Activated CD8-positive, alpha-beta memory T cell treated with anti-CD3 and anti-CD28 coated beads, Interleukin-2, amount 50 U/mL, for 1 hour (primary cell): ENCODE measurements at regions not wholly inside any gene's neighbourhood (a gene's known extent, or its start where the extent isn't known, plus 50 kb on each side); places are given as distances from the start of the nearest gene placed in this dataset.
"Not testable (repeated sequence)": the region's sequence is repeated elsewhere in the genome, so short reads cannot be mapped to it uniquely, and the experiment has no call there.

Source experiments
- DNase-seq: peaks from one replicate; pipeline ENCODE4 v3.0.0-alpha.2; 2020; ENCODE audit errors: extremely low read depth

DNA sequence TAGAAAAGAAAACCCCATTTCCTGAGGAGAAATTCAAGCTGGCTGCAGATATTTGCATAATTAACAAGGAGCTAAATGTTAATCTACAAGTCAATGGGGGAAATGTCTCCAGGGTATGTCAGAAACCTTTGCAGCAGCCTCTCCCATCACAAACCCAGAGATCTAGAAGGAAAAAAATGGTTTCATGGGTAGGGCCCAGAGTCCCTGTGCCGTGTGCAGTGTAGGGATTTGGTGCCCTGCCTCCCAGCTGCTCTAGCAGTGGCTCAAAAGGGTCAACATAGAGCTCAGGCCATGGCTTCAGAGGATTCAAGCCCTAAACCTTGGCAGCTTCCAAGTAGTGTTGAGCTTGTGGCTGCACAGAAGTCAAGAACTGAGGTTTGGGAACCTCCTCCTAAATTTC lies 290.2 kb upstream of the TMEFF2 start:
- DNase-seq: no peak

DNA sequence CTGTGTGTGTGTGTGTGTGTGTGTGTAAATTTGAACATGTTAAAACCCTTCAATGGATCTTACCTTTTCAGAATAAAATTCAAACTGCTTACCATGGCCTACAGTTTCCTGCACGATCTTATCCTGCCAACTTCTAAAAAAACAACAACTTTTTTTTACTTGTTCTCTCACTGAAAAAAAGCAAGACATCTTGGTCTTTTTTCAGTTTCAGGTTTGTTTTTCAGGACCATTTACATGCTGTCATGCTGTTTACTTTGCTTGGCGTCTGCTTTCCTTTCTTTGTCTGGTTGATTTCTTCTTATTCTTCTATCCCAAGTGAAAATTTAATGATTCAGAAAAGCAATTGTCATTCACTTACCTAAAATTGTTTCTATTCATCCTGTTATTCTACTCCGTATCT lies 286.3 kb upstream of the TMEFF2 start:
- DNase-seq: no peak

DNA sequence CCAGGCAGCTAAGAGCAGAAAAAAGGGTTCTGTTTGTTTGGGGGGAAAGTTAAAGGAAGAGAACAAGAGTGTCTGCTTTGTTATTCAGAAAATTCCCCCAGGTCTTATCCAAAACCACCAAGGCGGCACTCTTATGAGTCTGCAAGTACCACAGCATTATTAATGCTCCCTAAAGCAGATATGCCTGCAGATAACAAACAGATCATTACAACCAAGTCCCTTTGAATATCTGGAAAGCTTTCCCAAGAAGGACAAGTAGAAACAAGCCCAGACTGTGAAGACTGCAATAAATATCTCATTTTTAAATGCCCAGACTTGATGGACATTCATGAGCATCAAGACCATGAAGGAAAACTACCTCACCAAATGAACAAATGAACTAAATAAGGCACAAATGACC lies 278.6 kb upstream of the TMEFF2 start:
- no peak for DNase-seq

DNA sequence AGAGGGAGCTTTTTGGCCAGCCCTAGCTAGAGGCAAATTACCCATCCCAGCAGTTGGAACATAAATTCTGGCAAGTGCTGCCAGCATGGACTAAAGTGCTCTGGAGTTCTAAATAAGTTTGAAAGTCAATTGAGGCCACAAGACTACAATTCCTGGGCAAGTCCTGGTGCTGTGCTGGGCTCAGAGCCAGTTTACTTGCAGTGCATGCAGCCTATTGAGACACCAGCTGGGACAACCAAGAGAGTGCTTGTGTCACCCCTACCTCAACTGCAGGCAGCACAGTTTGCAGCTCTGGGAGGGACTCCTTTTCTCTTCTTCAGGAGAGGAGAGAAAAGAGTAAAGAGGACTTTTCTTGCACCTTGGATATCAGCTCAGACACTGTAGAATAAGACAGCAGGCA lies 277.2 kb upstream of the TMEFF2 start:
- DNase-seq: no peak

DNA sequence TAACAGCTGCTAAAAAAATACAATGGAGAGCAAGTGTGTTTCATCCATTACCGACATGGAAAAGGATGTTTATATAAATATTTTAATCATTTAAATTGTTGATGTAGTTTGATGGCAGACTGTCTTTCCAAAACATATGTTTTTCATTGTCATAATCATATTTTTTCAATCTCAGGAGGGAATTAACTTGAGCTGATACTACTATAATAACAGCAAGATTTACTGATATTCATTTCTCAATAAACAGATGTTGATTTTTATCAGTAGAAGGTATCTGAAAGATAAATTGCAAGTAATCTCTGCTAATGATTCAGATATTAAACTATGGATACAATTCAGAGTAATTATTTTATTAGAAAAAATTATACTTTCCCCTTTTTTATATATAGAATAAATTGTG lies 274.9 kb upstream of the TMEFF2 start:
- DNase-seq: no peak

DNA sequence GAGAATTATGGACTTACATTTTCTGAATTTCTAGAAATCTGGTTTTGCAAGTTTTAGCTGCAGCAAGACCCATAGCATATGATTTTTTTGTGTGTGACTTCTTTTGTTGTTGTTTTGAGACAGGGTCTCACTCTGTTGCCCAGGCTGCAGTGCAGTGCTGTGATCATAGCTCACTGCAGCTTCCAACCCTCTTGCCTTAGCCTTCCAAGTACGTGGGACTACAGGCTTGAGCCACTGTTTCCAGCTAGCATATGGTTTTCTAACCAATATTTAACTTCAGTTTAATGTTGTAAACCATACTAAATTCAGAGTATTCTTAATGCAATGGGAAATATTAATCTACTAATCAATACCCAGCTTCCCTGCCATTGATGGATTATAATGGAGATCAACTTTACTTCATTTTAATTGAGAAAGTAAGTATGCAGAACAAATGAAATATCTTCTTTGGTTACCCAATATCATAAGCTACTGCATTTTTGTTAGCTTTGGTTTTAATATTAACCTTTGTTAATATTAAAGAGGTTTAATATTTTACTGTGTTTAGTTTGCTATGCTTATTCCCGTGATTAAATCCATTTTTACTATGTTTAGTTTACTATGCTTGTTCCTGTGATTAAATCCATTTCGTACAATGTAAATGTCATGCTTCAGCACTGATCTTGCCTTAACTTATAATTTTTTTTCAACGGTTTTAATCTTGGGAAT lies 273.4 kb upstream of the TMEFF2 start:
- DNase-seq: no peak

- DNase-seq: no peak
Measured at GRCh38 chr2:192465141-192465540, 270.4 kb upstream of the TMEFF2 start.

- no peak for DNase-seq
Measured at GRCh38 chr2:192459422-192459821, 264.7 kb upstream of the TMEFF2 start.

GRCh38 chr2:192448881-192449280 lies 254.1 kb upstream of the TMEFF2 start:
- DNase-seq: no peak

DNA sequence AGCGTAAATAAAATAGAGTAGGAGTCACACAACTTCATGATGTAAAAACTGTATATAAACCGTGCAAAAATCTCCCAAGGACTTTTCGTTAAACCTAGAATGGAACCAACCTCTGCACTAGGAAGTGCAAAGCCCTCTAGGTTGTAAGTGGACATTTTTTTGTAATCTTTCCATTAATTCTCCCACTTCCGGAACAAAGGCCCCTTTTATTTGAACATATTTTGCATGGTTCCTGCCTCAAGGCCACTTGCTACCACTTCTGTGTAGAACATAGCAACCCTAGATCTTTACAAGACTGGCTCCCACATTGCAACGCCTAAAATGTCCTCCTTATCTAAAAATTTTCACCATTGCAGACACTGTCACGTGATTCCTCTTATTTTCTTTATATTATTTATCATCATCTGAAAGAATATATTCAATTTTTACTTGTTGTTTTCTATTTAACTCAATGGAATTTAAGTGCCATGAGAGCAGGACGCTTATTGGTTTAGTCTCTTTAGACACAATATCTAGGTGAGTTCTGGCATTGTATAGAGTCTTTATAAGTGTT lies 249.6 kb upstream of the TMEFF2 start:
- DNase-seq: no peak

- no peak for DNase-seq
Measured at GRCh38 chr2:192443831-192444230, 249.1 kb upstream of the TMEFF2 start.

DNA sequence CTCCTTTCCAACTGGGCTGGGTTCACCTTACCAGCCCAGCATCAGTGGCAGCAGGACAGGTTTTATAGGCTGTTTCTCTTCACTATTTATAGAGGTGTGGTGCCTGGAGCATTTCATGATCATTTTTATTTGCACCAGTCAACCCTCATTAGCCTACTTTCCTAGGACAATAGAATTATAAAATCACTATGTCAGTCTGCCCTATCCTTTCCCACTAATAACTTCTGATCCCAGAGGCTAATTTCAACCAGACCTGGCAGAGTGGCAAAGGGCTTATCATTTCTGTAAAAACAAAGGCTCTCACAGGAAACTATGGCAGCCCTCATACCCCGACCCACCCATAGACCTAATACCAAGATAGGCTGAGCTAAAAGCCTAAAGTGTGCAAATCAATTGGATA lies 243.5 kb upstream of the TMEFF2 start:
- DNase-seq: no peak

GRCh38 chr2:192437653-192438052 lies 242.9 kb upstream of the TMEFF2 start:
- no peak for DNase-seq

GRCh38 chr2:192424243-192424642 lies 229.5 kb upstream of the TMEFF2 start:
- DNase-seq: no peak

- no peak for DNase-seq
Measured at GRCh38 chr2:192419786-192420185, 225.1 kb upstream of the TMEFF2 start.

DNA sequence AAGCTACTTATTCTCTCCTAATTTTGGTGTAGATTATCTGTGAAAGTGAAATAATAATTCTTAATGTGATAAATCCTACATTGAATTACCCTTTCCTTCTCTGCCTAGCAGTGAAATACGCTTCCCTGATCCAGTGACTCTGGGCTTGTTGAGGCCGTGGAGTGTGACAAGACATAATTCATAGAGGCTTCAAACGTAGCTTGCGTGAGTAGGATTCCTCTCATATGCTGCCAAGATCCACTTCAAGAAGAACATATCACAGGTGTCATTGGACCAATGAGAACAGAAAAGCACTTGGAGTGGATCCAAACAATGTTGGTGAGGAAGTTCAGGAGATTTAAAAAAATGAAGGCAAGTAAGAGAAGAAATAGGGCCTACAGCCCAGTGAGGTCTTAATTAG lies 221.3 kb upstream of the TMEFF2 start:
- no peak for DNase-seq

DNA sequence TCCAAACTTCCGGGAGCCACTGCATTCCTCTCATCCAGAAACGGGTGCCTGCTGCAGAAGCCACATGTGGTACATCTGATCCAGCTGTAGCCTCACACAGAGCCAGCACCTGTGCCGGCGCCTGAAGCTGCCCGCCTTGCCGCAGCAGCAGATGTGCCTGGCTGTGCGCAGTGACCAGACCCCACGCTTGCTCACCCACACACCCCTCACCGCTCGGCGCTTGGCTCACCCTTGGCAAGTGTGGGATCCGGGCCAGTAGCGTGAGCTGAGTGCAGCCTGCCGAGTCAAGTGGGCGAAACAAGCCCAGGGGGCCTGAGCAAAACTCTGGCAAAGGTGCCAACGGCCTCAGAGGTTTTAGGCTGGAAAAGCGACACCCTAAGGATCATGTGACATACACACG lies 220.1 kb upstream of the TMEFF2 start:
- no peak for DNase-seq

DNA sequence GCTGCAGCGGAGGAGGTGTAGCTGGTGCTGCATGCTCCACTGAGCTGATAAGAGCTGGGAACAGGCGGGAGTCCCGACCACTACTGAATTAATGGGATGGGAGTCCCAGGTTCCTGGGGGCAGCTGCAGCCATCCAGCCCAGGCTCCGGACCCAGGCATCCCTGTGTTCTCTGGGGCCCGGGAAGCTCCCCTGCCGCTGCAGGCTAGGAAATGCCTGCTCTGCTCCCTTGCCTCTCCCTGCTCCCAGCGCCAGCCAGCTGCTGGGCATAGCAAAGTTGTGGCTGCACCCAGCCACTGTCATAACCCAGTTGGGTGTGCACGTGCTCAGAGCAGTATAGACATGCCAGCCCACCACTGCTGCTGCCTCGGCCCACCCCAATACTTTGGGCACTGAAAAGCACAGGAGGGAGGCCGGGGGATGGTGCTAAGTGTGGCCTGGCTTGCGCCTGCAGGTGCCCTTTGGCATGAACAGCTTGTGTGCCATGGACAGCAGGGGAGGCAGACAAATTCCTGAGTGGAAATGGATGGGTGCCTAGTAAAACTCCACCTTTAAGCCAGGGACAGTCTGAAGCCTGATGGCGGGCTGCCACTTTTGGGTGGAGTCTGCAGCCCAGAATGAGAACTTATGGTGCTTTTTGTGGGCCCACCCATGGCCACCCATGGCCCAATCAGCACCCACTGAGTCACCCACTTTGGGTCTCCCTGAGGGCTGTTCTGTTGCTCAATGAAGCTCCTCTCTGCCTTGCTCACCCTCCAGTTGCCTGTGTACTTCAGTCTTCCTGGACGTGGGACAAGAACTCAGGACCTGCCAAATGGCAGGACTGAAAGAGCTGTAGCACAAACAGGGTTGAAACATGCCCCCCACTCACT lies 219.3 kb upstream of the TMEFF2 start:
- DNase-seq: no peak

- DNase-seq: not testable (repeated sequence)
Measured at GRCh38 chr2:192412866-192413265, 218.1 kb upstream of the TMEFF2 start.

GRCh38 chr2:192412394-192412793 lies 217.7 kb upstream of the TMEFF2 start:
- DNase-seq: no peak

DNA sequence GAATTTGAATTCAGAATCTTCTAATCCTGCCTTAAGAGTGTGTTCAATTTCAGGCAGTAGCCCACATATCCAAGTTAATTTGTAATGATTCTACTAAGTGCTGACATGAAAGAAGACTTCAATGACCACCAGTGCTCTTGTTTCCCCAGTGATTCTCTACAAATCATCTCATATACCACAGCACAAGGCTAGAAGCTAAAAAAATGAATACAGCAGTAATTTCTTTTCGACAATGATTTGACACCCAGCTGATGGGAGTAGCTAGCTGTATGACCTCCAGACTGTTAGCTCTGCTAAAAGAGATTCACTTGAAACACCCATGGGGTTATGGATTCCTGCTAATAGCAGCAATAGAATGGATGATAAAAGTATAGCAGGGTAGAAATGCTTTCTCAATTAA lies 217.0 kb upstream of the TMEFF2 start:
- no peak for DNase-seq

GRCh38 chr2:192410319-192410718 lies 215.6 kb upstream of the TMEFF2 start:
- no peak for DNase-seq

DNA sequence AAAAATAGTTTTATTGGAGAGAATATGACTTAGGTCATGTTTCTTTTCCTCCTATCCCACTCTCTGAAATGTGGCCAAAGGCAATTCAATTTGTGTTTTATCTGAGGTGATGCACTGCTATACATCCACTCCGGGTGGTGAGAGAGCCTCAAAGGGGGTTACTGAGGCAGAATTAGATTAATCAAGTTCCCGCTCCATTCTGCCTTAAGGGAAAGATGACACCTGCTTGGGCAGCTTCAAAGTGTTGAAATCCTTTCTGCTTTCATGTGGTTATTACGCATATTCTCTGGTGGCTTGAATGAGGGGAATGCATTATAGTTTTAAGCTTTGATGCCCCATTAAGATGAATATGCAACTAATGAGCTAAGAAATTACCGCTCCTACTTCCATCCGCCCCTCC lies 213.0 kb upstream of the TMEFF2 start:
- DNase-seq: no peak
